GM23248 (cell line): ENCODE measurements at regions not wholly inside any gene's neighbourhood (a gene's known extent, or its start where the extent isn't known, plus 50 kb on each side); places are given as distances from the start of the nearest gene placed in this dataset.

Source experiments
- DNase-seq: peaks from one replicate; pipeline ENCODE4 v3.0.0-alpha.2; 2015
- H2AFZ ChIP-seq: fragments of 200-600 bp; sonication (generic); 2 replicates; pipeline ENCODE4 v1.6.1; 2016; ENCODE audit warnings: antibody characterized with exemption
- H3F3A ChIP-seq: fragments of 200-600 bp; sonication (generic); 2 replicates; pipeline ENCODE4 v1.6.1; 2016; ENCODE audit warnings: mild to moderate bottlenecking, antibody characterized with exemption, mixed run types; ENCODE audit not compliant: insufficient read depth
- H3K27ac ChIP-seq: fragments of 200-600 bp; sonication (generic); 2 replicates; pipeline ENCODE4 v1.5.1; 2016; ENCODE audit warnings: mild to moderate bottlenecking
- H3K27me3 ChIP-seq: fragments of 200-600 bp; sonication (generic); replicated peaks from 2 replicates; pipeline ENCODE4 v1.6.1; 2016; ENCODE audit warnings: mild to moderate bottlenecking; ENCODE audit not compliant: insufficient read depth
- H3K36me3 ChIP-seq: fragments of 200-600 bp; sonication (generic); 2 replicates; pipeline ENCODE4 v1.6.1; 2016; ENCODE audit warnings: low read depth, mild to moderate bottlenecking
- H3K4me1 ChIP-seq: fragments of 200-600 bp; sonication (generic); 2 replicates; pipeline ENCODE4 v1.6.1; 2016; ENCODE audit warnings: mild to moderate bottlenecking; ENCODE audit not compliant: insufficient read depth
- H3K4me2 ChIP-seq: fragments of 200-600 bp; sonication (generic); one replicate; pipeline ENCODE4 v1.6.1; 2016; ENCODE audit warnings: mild to moderate bottlenecking; ENCODE audit not compliant: unreplicated experiment
- H3K4me3 ChIP-seq: fragments of 200-600 bp; sonication (generic); 2 replicates; pipeline ENCODE4 v1.5.1; 2016; ENCODE audit warnings: mild to moderate bottlenecking
- H3K79me2 ChIP-seq: fragments of 200-600 bp; sonication (generic); 2 replicates; pipeline ENCODE4 v1.6.1; 2016; ENCODE audit warnings: mild to moderate bottlenecking; ENCODE audit not compliant: insufficient read depth
- H3K9ac ChIP-seq: fragments of 200-600 bp; sonication (generic); 2 replicates; pipeline ENCODE4 v1.6.1; 2016; ENCODE audit warnings: mild to moderate bottlenecking
- H3K9me2 ChIP-seq: fragments of 200-600 bp; sonication (generic); 2 replicates; pipeline ENCODE4 v1.6.1; 2016; ENCODE audit warnings: mixed run types, mild to moderate bottlenecking, moderate library complexity; ENCODE audit not compliant: insufficient read depth
- H3K9me3 ChIP-seq: fragments of 200-600 bp; sonication (generic); one replicate; pipeline ENCODE4 v1.6.1; 2017; ENCODE audit warnings: low read depth
- H4K20me1 ChIP-seq: fragments of 200-600 bp; sonication (generic); 2 replicates; pipeline ENCODE4 v1.6.0; 2016; ENCODE audit not compliant: insufficient read depth
- EZH2 ChIP-seq: fragments of 200-600 bp; sonication (generic); IDR thresholded peaks from 2 replicates; pipeline ENCODE4 v1.6.1; 2018; ENCODE audit warnings: antibody characterized with exemption, mild to moderate bottlenecking; ENCODE audit not compliant: insufficient read depth, poor library complexity, severe bottlenecking
- EZH2phosphoT487 ChIP-seq: fragments of 200-600 bp; sonication (generic); IDR thresholded peaks from 2 replicates; pipeline ENCODE4 v1.6.1; 2018; ENCODE audit warnings: antibody characterized with exemption, moderate library complexity, mild to moderate bottlenecking, low read depth; ENCODE audit not compliant: insufficient read depth
- WGBS, 2 experiments: methylation state at CpG; one replicate each; pipeline ENCODE4 v1.1.6; 2015 to 2017; ENCODE audit warnings: low lambda C conversion rate in 2 of 2, low coverage in 1 of 2; ENCODE audit errors: missing lambda C conversion rate in 2 of 2; 5-methylcytosine and 5-hydroxymethylcytosine counted together
- in situ Hi-C: fragments of 300-500 bp; cut with MboI; formaldehyde crosslinking; loops from 2 replicates; pipeline ENCODE4 v1.15.0; 2020

- H3K9me3 ChIP-seq, result no peaks in the 10 kb centered on the region
- H4K20me1 ChIP-seq, result no peaks in the 10 kb centered on the region
- H3K79me2 ChIP-seq, result no peaks in the 10 kb centered on the region
- in situ Hi-C loops, result no loop called here
- H2AFZ ChIP-seq, result no peak overlapping the region
- H3K4me3 ChIP-seq, result no peak overlapping the region
- H3K27ac ChIP-seq, result no peak overlapping the region
- H3K36me3 ChIP-seq, result no peaks in the 10 kb centered on the region
- 0 out of 2 replicates have a peak, but pooled peaks cover 5% of the 10 kb centered on the region for H3K27me3 ChIP-seq
- no peak overlapping the region for H3K4me2 ChIP-seq
- H3K9me2 ChIP-seq, result no peaks in the 10 kb centered on the region
- no peak for DNase-seq
- H3K9ac ChIP-seq, result no peak overlapping the region
- no peaks in the 10 kb centered on the region for H3K4me1 ChIP-seq
- TF ChIP-seq EZH2, result no peak
- WGBS, 2 experiments, result 15 to 22% methylated on average over 4 of the region's 4 CpGs
- H3F3A ChIP-seq, result no peaks in the 10 kb centered on the region
These were observed 452.0 kb downstream of the DMAC1 start for GRCh38 chr9:7347556-7347955.

GRCh38 chr9:7346144-7346543, 453.4 kb downstream of the DMAC1 start:
- no peak overlapping the region for H3K4me3 ChIP-seq
- H4K20me1 ChIP-seq, result no peaks in the 10 kb centered on the region
- H3K9me2 ChIP-seq, result no peaks in the 10 kb centered on the region
- H3F3A ChIP-seq, result no peaks in the 10 kb centered on the region
- TF ChIP-seq EZH2phosphoT487, result no peak
- no peak for TF ChIP-seq EZH2
- H3K9me3 ChIP-seq, result no peaks in the 10 kb centered on the region
- no peaks in the 10 kb centered on the region for H3K4me1 ChIP-seq
- no peaks in the 10 kb centered on the region for H3K36me3 ChIP-seq
- H2AFZ ChIP-seq, result peak overlapping the region; percentile 10; the same call in 1 of the 2 replicates
- DNase-seq, result no peak
- no peak overlapping the region for H3K9ac ChIP-seq
- no peaks in the 10 kb centered on the region for H3K79me2 ChIP-seq
- no peaks in the 10 kb centered on the region for H3K27me3 ChIP-seq
- no peak overlapping the region for H3K27ac ChIP-seq
- in situ Hi-C loops, result no loop called here
- WGBS, 2 experiments, result 28 to 30% methylated on average over 6 of the region's 6 CpGs
- H3K4me2 ChIP-seq, result no peak overlapping the region

- no peak for DNase-seq
- H2AFZ ChIP-seq, result no peak overlapping the region
These were observed 456.8 kb downstream of the DMAC1 start for GRCh38 chr9:7342736-7343135.

GRCh38 chr9:7342229-7342628, 457.3 kb downstream of the DMAC1 start:
- no peaks in the 10 kb centered on the region; the same call in none of the 2 replicates for H3K27me3 ChIP-seq
- H4K20me1 ChIP-seq, result no peaks in the 10 kb centered on the region
- no peak for DNase-seq
- in situ Hi-C loops, result no loop called here
- no peak overlapping the region for H3K4me3 ChIP-seq
- WGBS, 2 experiments, result 11 to 14% methylated on average over 1 of the region's 1 CpG
- no peak overlapping the region for H3K27ac ChIP-seq
- no peaks in the 10 kb centered on the region for H3K9me2 ChIP-seq
- H3K36me3 ChIP-seq, result no peaks in the 10 kb centered on the region
- H3K9me3 ChIP-seq, result no peaks in the 10 kb centered on the region
- no peaks in the 10 kb centered on the region for H3F3A ChIP-seq
- TF ChIP-seq EZH2phosphoT487, result no peak
- TF ChIP-seq EZH2, result no peak
- no peaks in the 10 kb centered on the region for H3K4me1 ChIP-seq
- no peak overlapping the region for H3K4me2 ChIP-seq
- H2AFZ ChIP-seq, result no peak overlapping the region
- H3K79me2 ChIP-seq, result no peaks in the 10 kb centered on the region
- H3K9ac ChIP-seq, result no peak overlapping the region

More at GRCh38 chr9:7342736-7343135, 456.8 kb downstream of the DMAC1 start:
- H3K9ac ChIP-seq, result no peak overlapping the region
- no peak for TF ChIP-seq EZH2phosphoT487
- TF ChIP-seq EZH2, result no peak
- H4K20me1 ChIP-seq, result no peaks in the 10 kb centered on the region
- no peak overlapping the region for H3K4me3 ChIP-seq
- no peaks in the 10 kb centered on the region for H3K36me3 ChIP-seq
- in situ Hi-C loops, result no loop called here
- H3K27me3 ChIP-seq, result no peaks in the 10 kb centered on the region; the same call in 1 of the 2 replicates
- H3K79me2 ChIP-seq, result no peaks in the 10 kb centered on the region
- 12 to 15% methylated on average over 5 of the region's 5 CpGs for WGBS, 2 experiments
- no peak overlapping the region for H3K27ac ChIP-seq
- no peaks in the 10 kb centered on the region for H3K9me3 ChIP-seq
- H3K9me2 ChIP-seq, result no peaks in the 10 kb centered on the region
- H3K4me1 ChIP-seq, result no peaks in the 10 kb centered on the region
- H3F3A ChIP-seq, result no peaks in the 10 kb centered on the region
- H3K4me2 ChIP-seq, result no peak overlapping the region

- no peak overlapping the region for H3K9ac ChIP-seq
- 44 to 58% methylated on average over 1 of the region's 1 CpG for whole genome bisulfite sequencing, 2 experiments
These were observed 458.0 kb downstream of the DMAC1 start for GRCh38 chr9:7341571-7341970.

More at GRCh38 chr9:7341571-7341970, 458.0 kb downstream of the DMAC1 start:
- H3K9me2 ChIP-seq, result no peaks in the 10 kb centered on the region
- H3K27ac ChIP-seq, result no peak overlapping the region
- TF ChIP-seq EZH2phosphoT487 (no peak), EZH2 (no peak)
- H3K36me3 ChIP-seq, result no peaks in the 10 kb centered on the region
- no peaks in the 10 kb centered on the region for H4K20me1 ChIP-seq
- no peaks in the 10 kb centered on the region for H3K4me1 ChIP-seq
- in situ Hi-C loops, result no loop called here
- no peaks in the 10 kb centered on the region; the same call in none of the 2 replicates for H3K27me3 ChIP-seq
- no peaks in the 10 kb centered on the region for H3K79me2 ChIP-seq
- no peak overlapping the region for H3K4me2 ChIP-seq
- no peak for DNase-seq
- H2AFZ ChIP-seq, result no peak overlapping the region
- no peak overlapping the region for H3K4me3 ChIP-seq
- H3F3A ChIP-seq, result no peaks in the 10 kb centered on the region
- H3K9me3 ChIP-seq, result no peaks in the 10 kb centered on the region
